GM21447 (cell line): ENCODE measurements at regions not wholly inside any gene's neighbourhood (a gene's known extent, or its start where the extent isn't known, plus 50 kb on each side); places are given as distances from the start of the nearest gene placed in this dataset.

Source experiments
- ATAC-seq: cut with Tn5 transposase; IDR thresholded peaks from one replicate; pipeline ENCODE4 v1.9.1; 2021; ENCODE audit not compliant: unreplicated experiment

DNA sequence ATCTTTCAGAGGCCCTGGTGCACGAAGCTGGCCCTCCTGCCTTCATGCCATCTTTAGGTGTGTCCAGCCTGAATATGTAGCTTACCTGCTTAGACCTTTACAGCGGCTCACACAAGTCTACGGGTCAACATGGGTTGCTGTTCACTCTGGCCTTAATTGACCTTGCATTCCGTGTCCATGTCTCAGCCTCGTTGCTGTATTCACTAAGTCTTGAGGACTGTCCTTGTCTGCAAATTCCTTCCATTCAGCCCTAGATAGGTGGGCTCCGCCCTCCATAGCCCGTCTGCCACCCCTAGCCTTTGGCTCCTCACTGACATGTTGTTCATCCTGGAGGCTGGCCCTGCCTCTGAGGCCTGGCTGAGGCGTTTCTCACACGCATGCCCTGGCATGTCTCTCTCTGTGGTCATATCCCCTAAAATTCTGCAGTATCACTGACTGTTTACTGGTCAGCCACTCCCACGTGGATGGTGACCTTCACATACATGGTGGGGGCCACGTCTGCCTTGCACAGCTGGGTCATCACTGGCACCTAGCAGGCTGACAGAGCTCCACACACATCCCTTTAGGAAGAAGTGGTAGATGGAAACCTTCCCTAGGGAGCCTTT is 394.1 kb upstream of the MKI67 start:
- ATAC-seq: no peak

DNA sequence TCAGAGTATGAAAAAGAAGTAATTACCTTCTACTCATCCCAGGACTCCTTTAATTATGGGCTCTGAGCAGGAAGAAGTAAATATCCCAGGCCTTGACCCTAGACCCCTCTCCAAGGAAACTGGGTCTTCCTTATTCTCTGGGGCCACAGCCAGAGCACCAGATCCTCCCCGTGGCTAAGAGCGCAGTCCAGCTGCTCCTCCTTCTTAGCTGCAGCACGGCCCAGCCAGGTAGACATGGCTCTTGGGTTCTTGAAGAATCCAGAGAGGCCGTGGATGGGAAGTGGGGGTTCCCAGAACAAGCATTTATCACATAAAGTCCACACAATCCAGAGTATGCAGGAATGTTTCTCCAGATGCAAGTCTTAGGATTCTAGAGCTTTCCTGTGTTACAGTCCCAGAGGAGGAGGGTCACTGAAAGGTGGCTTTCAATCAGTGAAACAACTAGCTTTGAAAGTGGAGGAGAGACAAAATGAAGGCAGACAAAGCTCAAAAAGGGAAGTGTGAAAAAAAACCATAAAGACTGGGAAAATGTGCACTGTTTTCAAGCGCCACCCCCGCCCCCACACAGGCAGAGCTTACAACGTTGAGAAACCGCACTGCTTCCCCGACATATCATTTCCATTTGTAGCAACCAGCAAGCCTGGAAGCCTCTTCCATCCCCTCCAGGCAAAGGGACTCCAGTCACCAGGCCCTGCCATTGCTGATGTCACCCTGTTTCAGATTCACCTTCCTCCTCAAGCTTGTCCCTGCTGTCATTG is 396.5 kb upstream of the MKI67 start:
- no peak for ATAC-seq

DNA sequence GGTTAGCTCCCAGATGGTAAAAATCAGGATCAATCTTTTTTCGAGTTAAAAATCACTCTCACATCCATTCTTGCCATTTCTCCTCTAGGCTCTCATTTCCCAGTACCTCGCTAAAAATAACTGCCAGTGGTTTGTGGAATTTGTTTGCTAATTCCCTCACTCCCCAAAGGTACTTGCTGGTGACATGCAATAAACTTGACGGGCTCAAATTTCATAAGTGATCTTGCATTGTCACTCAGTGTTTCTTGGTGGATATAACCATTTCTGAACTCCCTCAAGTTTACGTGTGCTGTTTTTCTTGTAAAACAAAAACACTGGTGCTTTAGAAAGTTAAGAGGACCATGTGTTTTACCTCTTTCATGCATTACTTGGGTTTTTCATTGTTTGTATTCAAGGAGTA is 399.2 kb upstream of the MKI67 start:
- ATAC-seq: no peak

DNA sequence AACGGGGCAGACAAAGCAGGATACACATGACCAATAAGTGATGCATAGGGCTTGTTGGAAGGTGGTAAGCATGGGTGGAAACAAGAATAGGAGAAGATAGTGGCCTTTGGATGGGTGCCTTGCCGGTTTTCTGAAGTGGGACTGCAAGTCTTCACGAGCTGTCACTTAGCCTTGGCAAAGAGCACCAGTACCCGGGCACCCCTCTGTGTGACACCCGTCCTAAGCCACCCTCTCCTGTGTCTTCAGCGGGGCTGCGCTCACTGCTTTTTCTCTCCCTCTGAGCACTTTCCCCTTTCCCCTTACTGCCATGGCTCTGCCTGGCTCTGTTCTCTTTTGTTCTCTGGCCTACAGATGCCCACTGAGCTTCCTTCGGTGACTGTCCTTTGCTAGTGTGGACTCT is 399.7 kb upstream of the MKI67 start:
- no peak for ATAC-seq

DNA sequence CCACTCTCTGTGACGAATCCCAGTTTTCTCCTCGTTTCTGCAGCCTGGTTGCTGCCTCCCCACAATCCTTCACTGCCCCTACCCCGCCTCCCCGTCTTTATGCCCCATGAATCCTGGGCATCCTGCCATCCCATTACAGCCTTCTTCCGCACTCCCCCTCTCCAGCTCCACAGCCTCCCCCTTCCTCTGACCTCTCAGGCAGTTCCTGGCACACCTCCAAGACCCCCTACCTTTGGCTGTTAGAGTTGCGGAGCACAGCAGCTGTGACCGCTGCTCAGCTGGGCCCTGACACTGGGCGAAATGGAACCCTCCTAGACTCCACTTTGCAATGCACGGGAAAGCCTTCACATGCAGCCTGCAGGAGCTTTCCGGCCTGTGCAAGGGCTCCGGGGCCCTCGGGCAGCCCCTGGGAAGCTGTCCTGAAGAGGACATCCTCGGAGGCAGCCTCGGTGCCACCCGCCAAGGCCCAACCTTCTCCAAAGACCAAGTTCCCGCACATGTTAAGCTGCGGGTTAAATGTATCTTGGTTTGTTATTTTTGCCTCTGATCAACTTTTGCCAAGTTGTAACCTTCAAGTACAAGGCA is 400.7 kb upstream of the MKI67 start:
- ATAC-seq: no peak

DNA sequence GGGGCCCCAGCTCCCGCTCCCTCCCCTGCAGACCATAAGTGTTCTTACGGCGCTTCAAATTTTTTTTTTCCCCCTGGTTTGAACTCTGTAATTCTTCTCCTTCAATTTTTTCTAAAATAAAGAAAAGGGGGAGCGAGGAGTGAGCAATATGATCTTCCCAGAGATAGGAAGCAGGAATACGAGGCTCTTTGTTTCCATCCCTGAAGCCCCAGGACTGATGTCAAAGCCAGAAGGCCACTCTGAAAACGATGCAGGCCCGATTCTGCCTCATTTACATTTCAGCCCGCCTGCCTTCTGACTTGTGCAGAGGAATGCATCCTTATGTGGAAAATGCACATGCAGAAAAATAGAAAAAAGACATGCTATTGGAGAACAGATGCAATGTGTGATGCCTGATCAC is 401.5 kb upstream of the MKI67 start:
- ATAC-seq: no peak

DNA sequence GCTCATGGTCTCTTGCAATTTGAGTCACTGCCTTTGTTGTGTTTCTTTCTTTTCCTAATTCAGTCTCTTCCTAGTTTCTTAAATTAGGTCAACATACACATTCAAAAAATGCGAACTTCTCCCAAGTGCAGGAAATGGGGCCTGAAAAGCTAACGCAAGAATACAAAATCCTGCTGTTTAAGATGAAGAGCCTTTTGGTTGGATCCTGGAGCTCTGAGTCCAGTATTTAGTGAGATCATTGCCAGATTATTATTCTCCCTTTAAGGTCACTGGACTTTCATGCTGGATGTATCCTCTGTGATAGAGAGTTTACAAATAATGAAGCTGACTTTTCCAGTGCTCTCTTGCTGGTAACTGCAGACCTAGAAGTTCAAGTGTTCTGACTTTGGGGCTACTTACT is 401.9 kb upstream of the MKI67 start:
- ATAC-seq: no peak

DNA sequence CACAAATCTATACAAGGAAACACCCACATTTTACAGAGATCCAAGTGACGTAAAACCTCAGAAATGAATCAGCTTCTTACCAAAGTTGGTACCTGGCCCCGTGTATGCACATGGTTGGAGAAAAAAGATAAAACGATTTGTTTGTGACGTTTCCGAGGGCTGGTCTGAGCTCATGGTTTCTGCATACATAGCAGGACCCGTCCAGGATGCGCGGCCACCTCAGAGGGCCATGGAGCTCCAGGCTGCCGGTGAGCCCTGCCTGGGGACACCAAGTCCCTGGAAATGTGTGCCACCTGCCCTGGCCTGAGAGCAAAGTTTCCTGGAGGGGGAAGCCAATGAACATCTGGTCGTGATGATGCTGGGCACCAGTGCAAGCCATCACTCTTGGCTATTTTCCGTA is 402.6 kb upstream of the MKI67 start:
- ATAC-seq: no peak

DNA sequence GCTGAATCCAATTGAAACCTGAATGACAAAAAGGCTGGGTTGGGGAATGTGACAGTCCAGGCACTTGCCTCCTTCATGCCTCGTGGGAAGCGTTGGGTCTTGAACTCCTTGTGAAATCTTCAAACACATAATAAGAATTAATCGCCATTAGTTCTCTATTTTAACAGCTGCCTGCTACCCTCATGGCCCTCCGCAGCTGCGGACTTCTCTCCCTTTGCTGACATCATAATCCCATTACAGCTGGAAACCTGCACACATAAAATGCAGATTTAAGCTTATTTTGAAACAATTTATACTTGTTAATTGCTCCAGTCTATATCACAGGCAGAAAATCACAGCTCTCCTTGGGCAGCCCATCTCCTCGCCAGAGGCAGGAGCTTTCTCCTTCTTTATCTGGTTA is 403.0 kb upstream of the MKI67 start:
- no peak for ATAC-seq

DNA sequence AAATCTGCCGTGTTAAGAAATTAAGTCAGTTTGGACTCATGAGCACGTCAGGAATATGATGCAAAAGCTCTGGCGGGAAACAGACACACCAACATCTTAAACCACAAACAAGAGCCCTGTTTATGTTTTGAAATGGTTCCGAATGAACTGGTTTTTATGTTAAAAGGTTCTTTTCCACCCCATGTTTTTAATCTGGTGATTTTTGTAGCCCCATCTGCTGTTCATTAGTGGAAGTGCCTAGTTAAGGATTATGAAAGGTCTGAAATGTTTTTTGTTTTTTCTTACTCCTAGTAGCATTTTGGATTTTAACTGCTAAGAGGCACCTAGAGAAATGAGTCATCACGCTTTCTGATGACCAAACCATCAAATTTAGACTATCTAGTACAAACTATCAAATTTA is 404.1 kb upstream of the MKI67 start:
- ATAC-seq: no peak

DNA sequence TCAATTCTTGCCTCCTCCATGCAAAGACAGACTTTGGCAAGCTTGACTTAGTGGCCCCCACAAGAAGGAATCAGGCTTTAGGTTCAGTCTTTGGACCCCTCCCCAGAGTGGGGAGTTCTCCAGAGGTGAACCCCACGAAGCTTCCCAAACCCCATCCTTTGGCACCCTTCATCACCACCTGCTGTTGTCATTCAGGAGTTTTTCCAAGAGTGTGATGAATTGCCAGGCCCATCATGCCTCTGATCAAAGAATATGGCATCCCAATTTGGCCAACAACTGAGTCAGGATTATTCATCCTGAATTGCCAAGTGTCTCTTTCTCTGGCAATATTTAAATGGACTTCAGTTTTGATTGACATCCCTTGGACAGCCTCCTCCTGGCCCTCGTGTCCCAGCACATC is 404.7 kb upstream of the MKI67 start:
- ATAC-seq: no peak

DNA sequence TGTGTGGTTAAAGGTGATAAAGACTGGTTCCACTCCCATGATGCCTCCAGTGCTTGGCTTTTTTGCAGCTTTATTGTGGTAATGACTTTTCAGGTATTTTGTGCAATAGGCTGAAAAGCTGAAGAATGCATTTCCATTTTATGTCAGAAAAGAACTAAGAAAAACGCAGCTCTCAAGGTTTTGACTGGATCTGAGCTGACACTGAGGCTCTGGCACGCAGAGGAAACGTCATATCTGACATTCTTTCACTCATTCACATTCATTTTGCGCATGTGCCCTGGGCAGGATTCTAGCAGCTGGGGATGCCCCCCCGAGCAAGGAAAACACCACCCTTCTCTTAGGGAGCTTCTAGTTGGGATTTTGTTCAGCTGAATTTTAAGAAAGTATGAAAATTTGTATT is 408.5 kb upstream of the MKI67 start:
- ATAC-seq: no peak

DNA sequence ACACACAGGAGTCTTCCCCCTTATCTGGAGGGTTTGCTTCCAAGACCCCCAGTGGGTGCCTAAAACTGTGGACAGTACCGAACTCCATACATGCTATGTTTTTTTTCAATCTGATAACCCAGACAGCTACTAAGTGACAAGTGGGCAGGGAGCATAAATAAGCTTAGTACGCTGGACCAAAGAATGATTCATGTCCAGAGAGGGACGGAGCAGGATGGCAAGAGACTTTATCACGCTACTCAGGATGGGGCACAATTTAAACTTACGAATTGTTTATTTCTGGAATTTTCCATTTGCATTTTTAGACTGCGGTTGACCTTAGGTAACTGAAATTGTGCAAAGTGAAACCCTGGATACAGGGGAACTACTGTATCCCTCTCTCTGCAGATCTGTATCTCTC is 410.0 kb upstream of the MKI67 start:
- no peak for ATAC-seq

DNA sequence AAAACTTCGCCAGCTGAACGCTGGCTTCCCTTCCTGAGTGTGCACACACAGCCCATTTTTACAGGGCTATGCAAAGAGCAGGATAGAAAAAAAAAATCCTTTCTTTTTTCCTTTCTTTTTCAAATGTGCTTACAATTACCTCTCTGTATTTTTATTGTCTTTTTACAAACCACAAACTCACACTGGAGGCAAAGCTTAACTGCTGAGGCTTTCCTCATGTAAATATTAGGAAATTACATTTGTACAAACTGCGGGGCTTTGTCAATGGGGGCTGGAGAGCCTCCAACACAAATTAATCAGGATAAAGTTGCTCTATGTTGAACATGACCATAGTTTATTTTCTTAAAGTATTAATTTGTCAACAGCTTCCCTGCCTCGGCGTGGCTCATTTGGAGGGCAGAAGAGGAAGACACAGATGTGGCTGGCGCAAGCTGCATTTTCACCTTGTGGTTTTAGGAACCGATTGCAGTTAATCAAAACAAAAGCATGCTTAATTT is 411.7 kb upstream of the MKI67 start:
- no peak for ATAC-seq

DNA sequence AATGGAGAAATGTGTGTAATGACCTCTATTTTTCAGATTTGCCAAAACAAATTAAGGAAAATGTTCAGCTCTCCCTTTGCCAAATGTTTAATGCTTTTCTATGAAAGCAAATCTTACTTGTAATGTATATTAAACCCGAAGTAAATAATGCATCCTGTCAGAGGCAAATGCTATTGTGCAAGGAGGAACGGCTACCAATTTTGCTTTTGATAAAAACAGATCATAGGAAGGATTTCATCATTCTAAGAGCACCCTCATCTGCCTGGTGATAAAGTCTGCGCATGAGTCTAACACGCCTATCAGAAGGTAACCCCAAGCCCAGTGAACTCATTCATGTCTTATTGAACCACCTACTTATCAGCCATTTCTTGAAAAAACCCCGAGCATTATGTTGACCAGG is 412.4 kb upstream of the MKI67 start:
- no peak for ATAC-seq

DNA sequence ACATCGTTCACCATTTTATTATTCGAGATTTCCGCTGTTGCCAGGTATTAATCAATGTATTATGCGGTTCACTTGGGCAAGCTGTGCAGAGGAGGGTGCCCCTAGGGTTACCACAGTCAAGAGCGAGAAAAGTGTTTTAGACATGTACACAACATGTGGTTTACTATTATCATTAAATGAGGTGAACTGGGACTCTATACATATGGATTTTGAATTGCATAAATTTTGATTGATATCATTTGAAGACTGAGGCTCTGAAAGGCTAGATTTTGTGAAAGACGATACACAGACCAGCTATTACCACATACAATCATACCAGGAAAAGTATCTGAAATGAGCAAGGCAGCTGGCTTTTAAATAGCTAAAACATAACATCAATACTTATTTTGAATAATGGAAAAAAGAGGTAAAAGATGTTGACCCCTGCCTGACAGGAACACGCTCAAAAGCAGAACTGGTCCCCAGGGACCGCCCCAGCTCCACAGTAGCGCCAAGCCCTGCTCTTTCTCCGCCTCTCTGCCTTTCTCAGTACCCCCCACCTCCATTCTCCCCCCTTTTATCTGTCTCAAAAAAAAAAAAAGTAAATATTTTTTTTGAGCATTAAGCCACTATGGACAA is 413.4 kb upstream of the MKI67 start:
- ATAC-seq: no peak

DNA sequence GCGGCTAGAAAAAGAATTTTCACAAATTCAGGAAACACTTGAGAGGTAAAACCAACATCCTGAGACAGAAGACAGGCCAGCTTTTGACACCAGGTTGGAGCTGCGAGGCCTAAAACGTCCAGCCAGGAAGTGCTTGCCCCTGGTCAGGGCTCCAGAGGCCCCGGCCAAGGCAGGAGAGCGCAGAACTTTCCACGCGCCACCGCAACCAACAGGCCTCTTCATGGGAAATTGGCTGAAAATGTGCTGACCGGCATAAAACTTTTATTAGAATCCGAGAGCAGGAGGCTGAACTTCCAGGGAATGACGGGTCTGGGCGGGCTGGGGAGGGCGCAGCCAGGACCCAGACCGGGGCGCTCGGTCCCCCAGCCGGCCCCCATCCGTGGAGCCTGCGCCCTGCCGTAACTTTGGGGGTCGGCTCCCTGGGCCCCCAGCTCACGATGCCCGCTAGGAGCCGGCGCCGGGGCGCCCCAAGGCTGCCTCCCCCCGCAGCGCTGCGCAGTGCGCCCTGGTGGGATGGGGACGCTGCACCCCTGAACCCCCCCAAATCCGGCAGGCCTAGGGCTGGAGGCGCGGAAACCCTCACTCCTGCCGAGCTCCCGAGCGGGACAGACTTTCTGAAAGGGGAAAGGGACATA is 414.0 kb upstream of the MKI67 start:
- no peak for ATAC-seq

DNA sequence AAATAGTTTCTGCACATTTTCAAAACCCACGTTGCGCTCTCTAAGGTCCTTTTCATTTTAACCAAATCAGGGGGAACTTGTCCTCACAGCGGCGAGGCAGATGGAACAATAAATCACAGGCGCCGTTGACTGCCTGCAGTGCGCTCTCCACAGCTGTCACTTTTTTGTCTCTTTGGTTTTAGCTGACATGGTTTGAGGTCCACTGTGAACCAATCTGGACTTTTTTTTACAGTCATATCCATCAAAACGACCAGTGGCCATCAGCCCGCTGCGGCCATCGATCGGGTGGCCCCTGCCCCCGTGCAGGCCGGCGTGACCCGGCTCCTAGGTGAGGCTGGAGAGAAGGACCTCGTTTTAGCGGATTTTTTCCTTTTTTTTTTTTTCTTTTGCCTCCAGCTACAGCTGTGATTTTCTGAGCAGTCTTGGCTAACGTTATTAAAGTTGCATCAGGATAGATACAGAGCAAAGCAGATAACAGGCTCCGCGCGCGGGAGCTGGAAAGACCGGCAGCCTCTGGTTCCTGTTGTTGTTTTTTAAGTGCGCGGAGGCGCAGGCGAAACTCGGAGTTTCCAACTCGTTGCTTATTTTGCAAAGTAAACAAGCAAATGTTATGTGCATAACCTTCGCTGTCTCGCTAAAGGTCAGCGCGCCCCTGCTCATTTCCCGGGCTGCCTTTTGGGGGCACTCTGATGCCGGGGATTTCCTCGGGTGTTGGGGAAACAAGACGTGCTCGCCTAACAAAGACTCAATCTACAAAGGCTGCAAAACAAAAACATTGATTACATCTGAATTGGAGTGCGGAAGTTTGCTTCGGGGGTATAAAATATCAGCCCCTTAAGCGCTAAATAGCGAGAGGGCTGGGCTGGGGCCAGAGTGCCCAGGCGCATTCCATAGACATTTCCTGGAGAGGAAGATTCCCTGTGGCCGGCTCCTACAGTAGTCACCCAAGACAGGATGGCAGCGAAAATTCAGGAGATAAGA is 414.8 kb upstream of the MKI67 start:
- no peak for ATAC-seq

DNA sequence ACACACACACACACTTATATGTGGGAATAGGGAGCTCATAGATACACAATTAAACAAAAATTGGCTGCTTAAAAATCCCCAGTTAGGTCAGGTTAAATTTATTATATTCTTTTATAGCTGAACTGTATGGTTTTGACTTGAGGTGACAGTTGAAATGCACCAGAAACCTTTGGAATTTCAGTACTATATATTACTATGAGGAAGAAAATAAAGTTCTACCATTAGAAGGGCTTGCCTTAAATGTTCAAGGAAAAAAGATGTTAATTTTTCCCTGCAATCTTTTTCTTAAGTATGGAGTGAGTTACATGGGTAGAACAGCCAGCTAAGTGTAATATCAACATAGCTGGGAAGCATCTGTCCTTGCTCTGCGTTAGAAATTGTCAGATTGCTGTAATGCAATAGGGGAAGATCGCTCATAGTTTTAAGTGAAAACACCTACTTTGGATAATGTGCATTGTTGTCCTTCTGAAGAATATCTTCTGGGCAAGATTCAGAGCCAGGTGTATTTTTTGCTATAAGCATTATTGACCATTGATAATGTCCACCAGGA is 415.8 kb upstream of the MKI67 start:
- no peak for ATAC-seq

DNA sequence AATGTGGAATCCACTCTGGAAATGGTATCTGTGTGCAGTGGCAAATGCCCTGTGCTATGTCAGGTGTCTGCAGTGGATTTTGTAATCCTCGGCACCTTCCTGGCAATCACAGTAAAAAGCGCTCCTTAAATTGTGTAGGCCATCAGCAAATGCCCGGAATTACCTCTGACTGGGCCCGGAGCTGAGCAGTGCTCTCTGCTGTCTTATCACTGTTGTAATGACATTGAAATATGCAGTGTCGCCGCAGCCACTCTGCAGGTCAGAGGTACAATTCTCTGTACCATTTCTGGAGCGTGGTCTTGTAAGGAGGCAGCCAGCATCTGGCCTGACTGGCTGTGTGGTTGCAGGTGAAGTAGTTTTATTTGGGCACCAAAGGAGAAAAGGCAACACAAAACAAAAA is 416.4 kb upstream of the MKI67 start:
- no peak for ATAC-seq
